ENCODE measurements at regions not wholly inside any gene's neighbourhood (a gene's known extent, or its start where the extent isn't known, plus 50 kb on each side); places are given as distances from the start of the nearest gene placed in this dataset.

- Histone ChIP-seq H3K9me3 (no peaks in the 10 kb centered on the region), H3K4me1 (no peaks in the 10 kb centered on the region), H3K36me3 (no peaks in the 10 kb centered on the region), H3K9ac (ENCODE audit: low read depth in 2 of 2, low read length in 2 of 2) (no peak overlapping the region), H3K27me3 (no peaks in the 10 kb centered on the region), H3K27ac (no peak overlapping the region), H3K4me3 (no peak overlapping the region)
- intact Hi-C loops (cut with DNase I): no loop called here
- no peak for DNase-seq
- no peak for TF ChIP-seq CTCF (IDR thresholded peaks at IDR 0.05)
These were observed 93.1 kb upstream of the KBTBD8 start for GRCh38 chr3:66904831-66905493.

- Histone ChIP-seq H3K4me1 (no peaks in the 10 kb centered on the region), H3K27me3 (no peaks in the 10 kb centered on the region), H3K9ac (ENCODE audit: low read depth in 2 of 2, low read length in 2 of 2) (no peak overlapping the region), H3K36me3 (no peaks in the 10 kb centered on the region), H3K4me3 (no peak overlapping the region), H3K27ac (no peak overlapping the region), H3K9me3 (no peaks in the 10 kb centered on the region)
- no peak for TF ChIP-seq CTCF (IDR thresholded peaks at IDR 0.05)
- no peak for DNase-seq
- intact Hi-C loops (cut with DNase I): no loop called here
These were observed 91.0 kb upstream of the KBTBD8 start for GRCh38 chr3:66907136-66907535.

GRCh38 chr3:66910266-66911055 lies 87.6 kb upstream of the KBTBD8 start:
- no peak for TF ChIP-seq CTCF (IDR thresholded peaks at IDR 0.05)
- H3K27ac ChIP-seq: no peak overlapping the region
- no peaks in the 10 kb centered on the region for H3K4me1 ChIP-seq
- no peak for DNase-seq
- no peak overlapping the region for H3K9ac ChIP-seq (ENCODE audit: low read depth in 2 of 2, low read length in 2 of 2)
- H3K4me3 ChIP-seq: no peak overlapping the region
- no peaks in the 10 kb centered on the region for H3K9me3 ChIP-seq
- no peaks in the 10 kb centered on the region for H3K36me3 ChIP-seq
- intact Hi-C loops (cut with DNase I): no loop called here
- no peaks in the 10 kb centered on the region for H3K27me3 ChIP-seq

- DNase-seq: no peak
- Histone ChIP-seq H3K36me3 (no peaks in the 10 kb centered on the region), H3K27me3 (no peaks in the 10 kb centered on the region), H3K9me3 (no peaks in the 10 kb centered on the region), H3K4me3 (no peak overlapping the region), H3K4me1 (no peaks in the 10 kb centered on the region), H3K27ac (no peak overlapping the region), H3K9ac (ENCODE audit: low read depth in 2 of 2, low read length in 2 of 2) (no peak overlapping the region)
- TF ChIP-seq CTCF (IDR thresholded peaks at IDR 0.05): no peak
- intact Hi-C loops (cut with DNase I): no loop called here
These were observed 85.8 kb upstream of the KBTBD8 start for GRCh38 chr3:66912306-66912705.

- H3K4me3 ChIP-seq: no peak overlapping the region
- no peaks in the 10 kb centered on the region for H3K9me3 ChIP-seq
- no peak for TF ChIP-seq CTCF (IDR thresholded peaks at IDR 0.05)
- no peaks in the 10 kb centered on the region for H3K27me3 ChIP-seq
- no peaks in the 10 kb centered on the region for H3K36me3 ChIP-seq
- intact Hi-C loops (cut with DNase I): loop anchor here (10.0 kb wide), 1 partner anchor 87 kb away; no protein-coding TSS in a partner anchor
- no peaks in the 10 kb centered on the region for H3K4me1 ChIP-seq
- no peak overlapping the region for H3K9ac ChIP-seq (ENCODE audit: low read depth in 2 of 2, low read length in 2 of 2)
- H3K27ac ChIP-seq: no peak overlapping the region
- DNase-seq: no peak
These were observed 76.0 kb upstream of the KBTBD8 start for GRCh38 chr3:66922058-66922457.
